Medulla oblongata (tissue), 1 donor: ENCODE measurements at regions not wholly inside any gene's neighbourhood (a gene's known extent, or its start where the extent isn't known, plus 50 kb on each side); places are given as distances from the start of the nearest gene placed in this dataset.
"Not testable (repeated sequence)": the region's sequence is repeated elsewhere in the genome, so short reads cannot be mapped to it uniquely, and the experiment has no call there.

Experiments
- DNase-seq: peaks from one replicate; pipeline ENCODE4 v3.0.0-alpha.2; 2015; ENCODE audit errors: extremely low spot score

- no peak for DNase-seq
Observed at GRCh38 chr2:145753966-145754365, 1234.0 kb upstream of the ZEB2 start.

DNA sequence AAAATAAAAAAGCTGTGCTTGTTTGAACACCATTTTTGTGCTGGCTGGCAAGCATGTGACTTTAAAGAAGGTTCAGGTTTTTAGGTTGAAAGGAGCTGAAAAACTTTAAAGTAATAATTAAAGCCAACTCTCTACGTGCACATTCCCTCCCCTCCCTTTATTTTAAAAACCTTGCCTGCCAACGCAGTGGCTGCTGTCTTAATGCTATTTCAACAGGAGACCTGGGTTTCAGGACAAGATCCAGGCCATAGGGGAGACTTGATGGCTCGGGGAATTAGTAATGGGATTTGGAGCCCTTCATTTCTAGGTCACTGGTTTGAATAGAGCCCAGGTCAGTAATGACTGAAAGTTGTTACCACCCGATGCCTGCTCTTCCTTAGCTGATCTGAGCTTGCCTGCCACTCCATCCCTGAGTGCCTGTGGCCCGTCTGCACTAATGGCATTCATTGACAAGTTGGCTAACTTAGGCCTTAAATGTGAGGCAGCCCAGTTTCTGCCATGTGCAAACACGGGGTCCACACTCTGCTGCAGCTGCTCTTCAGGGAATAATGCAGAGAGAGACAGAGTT, 1233.2 kb upstream of the ZEB2 start:
- DNase-seq, result no peak

GRCh38 chr2:145752091-145752806, 1232.3 kb upstream of the ZEB2 start:
- peak; percentile 90 for DNase-seq

DNA sequence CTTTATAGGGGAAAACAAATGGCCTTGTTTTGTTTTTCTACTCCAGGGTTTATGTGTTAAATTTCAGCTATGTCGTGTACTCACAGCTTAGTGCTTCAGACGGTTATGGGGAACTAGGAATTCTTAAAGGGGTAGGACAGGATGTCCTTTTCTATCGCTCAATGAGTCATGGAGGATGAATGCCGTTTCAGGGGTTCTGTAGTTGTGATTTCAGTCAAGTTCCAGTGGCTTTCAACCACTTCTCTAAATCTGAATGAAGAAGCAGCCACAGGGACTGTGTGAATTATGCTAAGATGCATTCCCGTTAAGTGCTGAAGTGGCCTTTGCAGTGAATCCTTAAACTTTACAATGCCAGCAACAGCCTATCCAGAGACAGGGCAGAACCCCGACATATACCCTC, 1231.7 kb upstream of the ZEB2 start:
- DNase-seq, result peak; percentile 81

DNA sequence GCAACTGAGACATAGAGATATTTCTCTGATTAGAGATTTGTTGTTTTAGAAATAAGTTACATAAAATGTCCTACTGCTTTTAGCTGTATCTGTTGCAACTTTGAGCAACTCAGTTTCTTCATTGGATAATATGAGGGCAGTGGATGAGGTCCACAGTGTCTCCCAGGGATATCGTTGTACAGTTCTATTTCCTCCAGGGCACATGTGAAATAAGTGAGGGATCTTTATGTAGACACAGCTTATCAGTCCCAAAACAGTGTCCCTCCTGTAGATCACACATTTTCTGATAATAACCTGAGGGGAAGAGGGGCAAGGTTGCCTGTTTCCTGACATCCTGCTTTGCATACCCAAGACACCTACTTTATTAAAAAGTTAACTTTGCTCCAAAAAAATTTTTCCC, 1231.2 kb upstream of the ZEB2 start:
- DNase-seq, result no peak

DNA sequence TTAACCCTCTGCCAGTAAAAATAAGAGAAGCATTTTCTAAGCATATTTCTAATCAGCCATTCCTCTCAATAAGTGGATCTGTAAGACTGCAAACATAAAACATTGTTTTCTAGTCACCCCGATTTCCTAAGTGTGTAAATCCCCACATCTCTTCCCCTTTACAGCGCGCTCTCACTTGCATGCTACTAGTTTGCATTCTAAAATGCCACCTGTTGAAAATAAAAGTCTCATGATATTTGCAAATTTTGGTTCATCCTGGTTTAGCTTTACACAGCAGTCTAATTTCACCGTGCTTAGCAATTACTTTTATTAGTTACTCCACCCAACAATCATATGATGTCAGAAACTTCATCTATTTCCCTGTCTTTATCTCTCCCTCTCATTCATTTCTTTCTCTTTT, 1230.7 kb upstream of the ZEB2 start:
- DNase-seq, result no peak

GRCh38 chr2:145750144-145750543, 1230.2 kb upstream of the ZEB2 start:
- no peak for DNase-seq

DNA sequence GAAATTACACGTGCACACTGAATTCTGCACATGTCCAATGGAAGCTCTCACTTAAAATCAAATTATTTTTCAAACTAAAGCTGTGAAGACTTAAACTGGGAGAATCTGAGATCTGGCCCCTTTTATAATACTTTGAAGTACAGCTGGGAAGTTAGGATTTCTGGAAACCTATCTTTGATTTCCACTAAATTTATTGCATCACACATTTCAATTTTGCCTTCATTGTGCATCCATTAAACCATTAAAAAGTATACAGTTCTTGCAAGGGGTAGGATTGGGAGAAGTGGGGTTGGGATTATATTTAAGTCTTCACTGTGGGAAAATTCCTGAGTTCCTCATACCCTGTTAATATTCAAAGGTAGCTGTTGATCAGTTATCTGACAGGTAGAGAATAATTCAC, 1229.6 kb upstream of the ZEB2 start:
- no peak for DNase-seq

DNA sequence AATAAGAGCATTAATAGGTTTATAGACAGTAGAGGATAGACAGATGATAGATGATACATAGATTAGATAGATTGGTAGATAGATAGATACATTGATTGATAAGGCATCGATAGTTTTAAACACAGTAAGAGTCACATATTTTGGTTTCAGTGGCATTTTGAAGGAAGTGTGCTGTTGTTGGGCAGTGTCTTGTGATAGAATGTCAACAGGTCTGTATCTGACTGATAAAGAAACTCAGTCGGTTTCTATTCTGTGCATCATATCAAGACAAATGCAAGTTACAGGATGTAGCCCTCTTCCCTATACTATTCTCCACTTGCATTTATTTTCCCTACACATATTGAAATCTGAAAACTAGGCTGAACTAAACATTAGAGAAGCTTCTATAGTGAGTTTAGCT, 1229.0 kb upstream of the ZEB2 start:
- peak; percentile 20 for DNase-seq

DNA sequence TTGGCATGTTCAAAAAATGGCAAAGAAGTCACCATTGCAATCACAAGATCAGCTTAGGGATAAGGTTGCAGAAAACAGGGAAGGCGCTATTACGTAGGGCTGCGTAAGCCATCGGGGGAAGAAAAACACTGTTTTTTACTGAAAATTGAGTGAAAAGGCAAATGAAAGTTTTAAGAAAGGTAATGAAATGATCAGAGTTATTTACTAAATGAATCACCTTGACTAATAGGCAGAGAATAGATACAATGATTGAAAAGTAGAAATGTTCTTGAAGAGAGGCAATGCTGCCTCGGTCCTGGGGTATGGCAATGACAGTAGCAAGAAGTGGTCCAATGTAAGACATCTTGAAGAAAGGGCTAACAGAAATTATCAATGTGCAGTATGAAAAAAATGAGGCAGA, 1227.8 kb upstream of the ZEB2 start:
- no peak for DNase-seq

DNA sequence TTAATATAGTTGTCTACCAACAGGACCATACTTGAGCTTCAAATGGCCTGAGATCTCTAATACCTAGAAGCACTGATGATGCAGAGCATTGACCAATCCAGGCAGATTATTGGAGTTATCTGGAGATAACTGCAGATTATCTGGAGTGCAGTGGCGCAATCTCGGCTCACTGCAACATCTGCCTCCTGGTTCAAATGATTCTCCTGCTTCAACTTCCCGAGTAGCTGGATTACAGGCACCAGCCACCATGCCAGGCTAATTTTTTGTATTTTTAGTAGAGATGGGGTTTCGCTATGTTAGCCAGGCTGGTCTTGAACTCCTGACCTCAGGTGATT, 1225.4 kb upstream of the ZEB2 start:
- not testable (repeated sequence) for DNase-seq

DNA sequence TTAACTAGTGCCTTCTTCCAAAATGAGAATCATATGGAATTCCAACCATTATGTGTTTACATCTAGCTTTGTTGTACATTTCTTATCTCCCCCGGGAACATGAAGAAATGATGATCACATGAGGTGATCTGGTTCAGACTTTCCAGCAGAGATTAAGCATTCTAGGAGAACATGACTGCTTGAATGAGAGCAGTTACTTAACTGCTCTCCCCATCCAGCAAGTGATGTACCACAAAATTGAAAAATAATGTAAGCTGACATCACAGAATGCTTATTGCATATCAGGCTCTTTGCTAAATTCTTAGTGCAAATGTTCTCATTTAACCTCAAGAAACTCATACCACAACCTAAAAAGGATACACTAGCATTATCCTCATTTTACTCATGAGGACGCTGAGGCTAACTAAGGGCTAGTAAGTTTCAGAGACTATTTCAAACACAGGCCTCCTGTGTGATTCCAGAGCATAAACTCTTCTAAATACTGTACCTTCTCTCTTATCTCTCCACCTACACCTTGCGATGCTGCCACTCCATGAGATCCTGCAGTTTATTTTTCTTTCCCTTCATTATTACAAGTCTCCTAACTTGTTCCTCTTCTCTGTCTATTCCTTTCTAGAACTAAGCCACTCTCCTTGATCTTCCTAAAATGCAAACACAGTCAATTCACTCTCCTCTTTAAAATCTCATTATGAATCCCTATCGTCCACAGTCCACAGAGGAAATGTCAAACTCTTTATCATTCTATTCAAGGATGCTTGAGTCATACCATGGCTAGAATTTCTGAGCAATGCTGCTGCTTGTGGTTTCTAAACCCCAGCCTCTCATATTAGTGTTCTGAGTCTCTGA, 1224.8 kb upstream of the ZEB2 start:
- DNase-seq, result no peak

DNA sequence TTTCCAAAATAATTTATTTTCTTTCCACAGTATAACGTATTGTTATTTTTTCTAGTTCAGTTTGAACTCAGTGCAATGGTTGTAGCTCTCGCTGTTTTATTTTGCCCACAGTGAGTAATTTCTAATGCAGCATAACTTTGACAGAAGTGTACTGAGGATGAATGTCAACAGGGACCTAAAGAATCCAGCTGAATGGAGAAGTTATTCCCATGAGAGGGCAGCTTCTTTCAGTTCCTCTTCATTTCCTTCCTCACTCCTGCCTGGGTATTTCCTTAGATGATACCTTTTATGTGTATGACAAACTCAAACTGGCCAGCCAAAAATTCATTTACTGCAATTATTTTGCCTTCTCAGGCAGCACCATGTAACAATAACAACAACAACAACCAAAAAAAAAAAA, 1223.1 kb upstream of the ZEB2 start:
- DNase-seq, result peak; percentile 60

- DNase-seq, result no peak
Observed at GRCh38 chr2:145741636-145742035, 1221.7 kb upstream of the ZEB2 start.

DNA sequence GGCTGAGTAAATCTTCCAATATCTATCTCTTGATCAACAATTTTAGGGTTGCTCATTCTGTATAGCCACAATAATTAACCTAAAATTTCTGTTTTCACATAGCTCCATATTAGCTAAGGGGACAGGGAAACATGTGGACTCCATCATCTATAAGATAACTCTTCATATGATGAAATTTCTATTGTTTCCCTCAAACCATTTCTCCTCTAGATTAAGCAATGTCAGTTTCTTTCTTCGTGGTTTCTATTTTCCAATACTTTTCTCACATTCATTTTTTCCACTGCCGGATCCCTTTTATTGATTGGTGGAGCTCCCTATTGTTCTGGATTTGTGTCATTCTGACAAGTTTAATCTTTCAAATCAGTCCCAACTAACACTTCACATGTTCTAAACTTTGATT, 1221.3 kb upstream of the ZEB2 start:
- DNase-seq, result no peak

- DNase-seq, result no peak
Observed at GRCh38 chr2:145740302-145740701, 1220.4 kb upstream of the ZEB2 start.

- DNase-seq, result no peak
Observed at GRCh38 chr2:145739681-145740080, 1219.8 kb upstream of the ZEB2 start.

- DNase-seq, result no peak
Observed at GRCh38 chr2:145736871-145737270, 1217.0 kb upstream of the ZEB2 start.

DNA sequence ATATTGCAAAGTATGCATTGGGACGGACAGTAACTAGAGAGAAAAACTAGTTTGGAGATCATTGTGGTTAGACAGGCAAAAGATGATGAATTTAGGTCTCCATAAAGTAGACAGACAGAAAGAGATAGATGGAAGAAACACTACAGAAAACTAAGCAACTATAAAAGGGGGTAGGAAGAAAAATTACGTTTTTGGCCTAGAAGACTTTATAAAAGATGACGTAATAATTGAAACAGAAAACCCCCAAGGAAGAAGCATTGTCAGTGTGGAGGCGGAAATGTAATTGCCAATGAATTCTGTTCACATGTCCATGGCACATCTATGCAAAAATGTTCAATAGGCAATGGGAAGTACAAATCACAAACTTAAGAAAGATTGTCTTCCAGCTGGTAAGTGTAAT, 1211.5 kb upstream of the ZEB2 start:
- DNase-seq, result no peak

DNA sequence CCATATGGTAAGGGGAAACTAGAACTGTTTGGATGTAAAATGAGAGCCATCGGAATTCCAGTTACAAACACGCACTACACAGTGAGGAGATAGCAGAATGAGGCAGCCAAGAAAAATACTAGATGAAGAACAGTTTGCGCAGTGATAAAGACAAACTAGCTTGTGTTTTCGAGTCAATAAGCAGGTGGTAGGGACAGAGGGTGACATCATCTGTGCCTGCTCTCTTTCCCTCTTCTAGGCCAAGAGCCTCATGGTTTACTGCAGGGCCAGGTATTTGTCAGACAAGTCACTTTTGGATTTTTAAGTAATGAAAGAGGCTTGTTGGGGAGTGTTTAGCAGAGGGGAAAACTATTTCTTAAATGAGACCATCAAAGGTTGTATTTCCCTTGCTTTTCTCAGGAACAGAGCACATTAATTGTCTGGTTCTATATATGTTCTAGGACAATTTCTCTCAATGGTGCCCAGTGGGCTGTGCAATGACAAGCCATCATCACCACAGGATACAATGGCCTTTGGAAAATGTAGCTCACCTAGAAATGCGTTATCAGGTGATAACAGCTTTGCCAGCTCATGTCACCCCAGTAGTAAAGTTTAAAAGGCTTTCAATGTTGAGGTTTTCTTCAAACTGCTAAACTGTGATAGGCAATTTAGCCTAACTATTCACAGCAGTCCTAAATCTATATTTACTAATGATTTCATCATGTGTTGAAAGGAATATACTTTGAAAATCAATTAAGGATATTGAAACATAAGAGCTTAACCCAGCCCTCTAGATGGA, 1210.3 kb upstream of the ZEB2 start:
- DNase-seq, result no peak

GRCh38 chr2:145729481-145729880, 1209.6 kb upstream of the ZEB2 start:
- no peak for DNase-seq

GRCh38 chr2:145728511-145728910, 1208.6 kb upstream of the ZEB2 start:
- no peak for DNase-seq
